ENCODE measurements at regions not wholly inside any gene's neighbourhood (a gene's known extent, or its start where the extent isn't known, plus 50 kb on each side); places are given as distances from the start of the nearest gene placed in this dataset.

- Histone ChIP-seq H3K27ac (no peak overlapping the region), H3K4me3 (replicated peaks in 1 of 3) (no peak overlapping the region), H3K4me1 (no peaks in the 10 kb centered on the region), H3K36me3 (no peaks in the 10 kb centered on the region), H3K9me3 (no peaks in the 10 kb centered on the region), H3K27me3 (no peaks in the 10 kb centered on the region)
- no peak for DNase-seq
- WGBS, 2 donors: 93 to 94% methylated on average over 11 of the region's 11 CpGs
- TF ChIP-seq POLR2A (IDR thresholded peaks at IDR 0.05): no peak
- no peak for TF ChIP-seq CTCF (IDR thresholded peaks at IDR 0.05)
- intact Hi-C loops (cut with DNase I): no loop called here
These were observed 766.0 kb upstream of the PCDH9 start for GRCh38 chr13:67996101-67996500.

- Histone ChIP-seq H3K9me3 (no peaks in the 10 kb centered on the region), H3K27ac (no peak overlapping the region), H3K36me3 (no peaks in the 10 kb centered on the region), H3K4me1 (no peaks in the 10 kb centered on the region), H3K4me3 (replicated peaks in 1 of 3) (no peak overlapping the region), H3K27me3 (no peaks in the 10 kb centered on the region)
- intact Hi-C loops (cut with DNase I): no loop called here
- 94 to 95% methylated on average over 4 of the region's 4 CpGs for WGBS, 2 donors
- no peak for TF ChIP-seq POLR2A (IDR thresholded peaks at IDR 0.05)
- no peak for DNase-seq
These were observed 760.7 kb upstream of the PCDH9 start for GRCh38 chr13:67990868-67991267.

GRCh38 chr13:67986234-67986633 is 756.1 kb upstream of the PCDH9 start:
- H3K4me1 ChIP-seq: no peaks in the 10 kb centered on the region
- TF ChIP-seq POLR2A (IDR thresholded peaks at IDR 0.05) (no peak), CTCF (IDR thresholded peaks at IDR 0.05) (no peak)
- DNase-seq: no peak
- no peaks in the 10 kb centered on the region for H3K36me3 ChIP-seq
- H3K4me3 ChIP-seq (replicated peaks in 1 of 3): no peak overlapping the region
- intact Hi-C loops (cut with DNase I): no loop called here
- H3K27me3 ChIP-seq: no peaks in the 10 kb centered on the region
- no peak overlapping the region for H3K27ac ChIP-seq
- no peaks in the 10 kb centered on the region for H3K9me3 ChIP-seq
- WGBS, 2 donors: 89 to 92% methylated on average over 1 of the region's 1 CpG

- H3K36me3 ChIP-seq: no peaks in the 10 kb centered on the region
- no peaks in the 10 kb centered on the region for H3K9me3 ChIP-seq
- TF ChIP-seq POLR2A (IDR thresholded peaks at IDR 0.05): no peak
- intact Hi-C loops (cut with DNase I): no loop called here
- no peaks in the 10 kb centered on the region for H3K27me3 ChIP-seq
- no peak overlapping the region for H3K4me3 ChIP-seq (replicated peaks in 1 of 3)
- no peak for DNase-seq
- no peaks in the 10 kb centered on the region for H3K4me1 ChIP-seq
- WGBS, 2 donors: 72 to 75% methylated on average over 2 of the region's 2 CpGs
- H3K27ac ChIP-seq: no peak overlapping the region
These were observed 746.9 kb upstream of the PCDH9 start for GRCh38 chr13:67977066-67977465.

- Histone ChIP-seq H3K4me3 (replicated peaks in 1 of 3) (no peak overlapping the region), H3K4me1 (no peaks in the 10 kb centered on the region), H3K27me3 (no peaks in the 10 kb centered on the region), H3K27ac (no peak overlapping the region), H3K9me3 (no peaks in the 10 kb centered on the region), H3K36me3 (no peaks in the 10 kb centered on the region)
- 76 to 82% methylated on average over 5 of the region's 5 CpGs for WGBS, 2 donors
- intact Hi-C loops (cut with DNase I): no loop called here
- DNase-seq: no peak
- TF ChIP-seq CTCF (IDR thresholded peaks at IDR 0.05): no peak
- no peak for TF ChIP-seq POLR2A (IDR thresholded peaks at IDR 0.05)
These were observed 741.2 kb upstream of the PCDH9 start for GRCh38 chr13:67971291-67971690.

GRCh38 chr13:67967031-67967430 is 736.9 kb upstream of the PCDH9 start:
- Histone ChIP-seq H3K9me3 (no peaks in the 10 kb centered on the region), H3K36me3 (no peaks in the 10 kb centered on the region), H3K27me3 (no peaks in the 10 kb centered on the region), H3K4me1 (no peaks in the 10 kb centered on the region), H3K27ac (no peak overlapping the region), H3K4me3 (replicated peaks in 1 of 3) (no peak overlapping the region)
- WGBS, 2 donors: 95% methylated on average over 1 of the region's 1 CpG
- intact Hi-C loops (cut with DNase I): no loop called here
- TF ChIP-seq CTCF (IDR thresholded peaks at IDR 0.05) (no peak), POLR2A (IDR thresholded peaks at IDR 0.05) (no peak)
- DNase-seq: no peak
